Sigmoid colon (tissue), 6 donors: ENCODE measurements at regions not wholly inside any gene's neighbourhood (a gene's known extent, or its start where the extent isn't known, plus 50 kb on each side); places are given as distances from the start of the nearest gene placed in this dataset.

Experiments used
- DNase-seq: peaks from one replicate; pipeline ENCODE4 v3.0.0-alpha.2; 2019
- H3K27ac ChIP-seq, 4 donors: fragments of 200-600 bp; sonication (generic); one replicate each; pipeline ENCODE4 v1.5.1; 2016 to 2019; ENCODE audit warnings: mild to moderate bottlenecking in 1 of 4
- H3K27me3 ChIP-seq, 3 donors: fragments of 200-600 bp; sonication (generic); one replicate each; pipeline ENCODE4 v1.5.1; 2019; ENCODE audit warnings: mild to moderate bottlenecking in 1 of 3
- H3K36me3 ChIP-seq, 4 donors: fragments of 200-600 bp; sonication (generic); one replicate each; pipeline ENCODE4 v1.5.1; 2016 to 2019
- H3K4me1 ChIP-seq, 4 donors: fragments of 200-600 bp; sonication (generic); one replicate each; pipeline ENCODE4 v1.5.1; 2017 to 2019
- H3K4me3 ChIP-seq, 4 donors: fragments of 200-600 bp; sonication (generic); one replicate each; pipeline ENCODE4 v1.5.1; 2017 to 2019; ENCODE audit warnings: mild to moderate bottlenecking in 2 of 4, moderate library complexity in 1 of 4
- H3K9me3 ChIP-seq, 4 donors: fragments of 200-600 bp in 3 of 4; sonication (generic) in 3 of 4; one replicate each; pipeline versions ENCODE4 v1.5.1 to v1.6.1; 2013 to 2019
- EP300 ChIP-seq, 4 donors: sonication (generic); formaldehyde crosslinking; IDR thresholded peaks; one replicate each; pipeline ENCODE4 v1.6.1; 2017; ENCODE audit warnings: antibody characterized with exemption in 4 of 4
- POLR2A ChIP-seq, 2 donors: fragments of 450-650 bp; IDR thresholded peaks; one replicate each; pipeline ENCODE4 v1.6.1; 2016; ENCODE audit warnings: antibody characterized with exemption in 2 of 2, mild to moderate bottlenecking in 2 of 2, moderate library complexity in 2 of 2
- POLR2AphosphoS5 ChIP-seq, 4 donors: sonication (generic); formaldehyde crosslinking; IDR thresholded peaks; one replicate each; pipeline ENCODE4 v1.6.1; 2017; ENCODE audit warnings: antibody characterized with exemption in 4 of 4
- WGBS, 2 donors: extraction: QIAGEN DNeasy Blood & Tissue Kit; methylation state at CpG; one replicate each; pipeline ENCODE4 v1.1.7; 2013; 5-methylcytosine and 5-hydroxymethylcytosine counted together
- intact Hi-C: fragments of 100-400 bp; cut with DNase I; formaldehyde crosslinking; loops from one replicate; pipeline ENCODE4 v1.15.1; 2023
- TF ChIP-seq, protein P1 (sequence below), 4 experiments: fragments of 450-650 bp in 3 of 4; fragments of 200-600 bp in 1 of 4; IDR thresholded peaks; one replicate each; pipeline ENCODE4 v1.5.1; 2016 to 2019; ENCODE audit warnings: antibody characterized with exemption in 4 of 4, mild to moderate bottlenecking in 3 of 4, moderate library complexity in 2 of 4
- donor health status: healthy with polysubstance abuse.
- donor health status: healthy.

DNA sequence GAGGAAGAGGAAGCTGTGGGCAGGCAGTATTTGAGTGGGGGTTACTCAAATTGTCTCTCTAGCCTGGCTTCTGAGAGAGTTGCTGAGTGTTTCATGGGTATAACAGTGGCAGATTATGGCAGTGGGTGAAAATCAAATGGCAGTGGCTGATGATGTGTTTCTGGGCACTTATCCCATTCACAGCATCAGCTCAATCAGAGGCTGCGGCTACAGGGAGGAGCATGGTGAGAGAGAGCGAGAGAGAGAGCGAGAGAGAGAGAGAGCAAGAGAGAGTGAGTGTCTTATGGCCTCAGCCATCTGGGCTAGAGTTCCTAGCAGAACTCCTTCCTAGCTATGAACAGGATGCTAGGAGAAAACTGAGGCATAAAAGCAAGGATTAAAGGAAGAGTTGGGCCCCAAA is 178.9 kb downstream of the OLFM4 start:
- peaks cover 0 to 12% (median 0%) of the 10 kb centered on the region in 3 donors for H3K27me3 ChIP-seq
- no peak overlapping the region for H3K4me3 ChIP-seq
- 85 to 87% methylated on average over 3 of the region's 3 CpGs for WGBS, 2 donors
- no peaks in the 10 kb centered on the region for H3K9me3 ChIP-seq
- no peaks in the 10 kb centered on the region for H3K4me1 ChIP-seq
- H3K36me3 ChIP-seq, result no peaks in the 10 kb centered on the region
- H3K27ac ChIP-seq, result no peak overlapping the region
- no peak for TF ChIP-seq POLR2AphosphoS5 (IDR thresholded peaks at IDR 0.05)
- no peak for TF ChIP-seq POLR2A (IDR thresholded peaks at IDR 0.05)
- TF ChIP-seq, protein P1, sequence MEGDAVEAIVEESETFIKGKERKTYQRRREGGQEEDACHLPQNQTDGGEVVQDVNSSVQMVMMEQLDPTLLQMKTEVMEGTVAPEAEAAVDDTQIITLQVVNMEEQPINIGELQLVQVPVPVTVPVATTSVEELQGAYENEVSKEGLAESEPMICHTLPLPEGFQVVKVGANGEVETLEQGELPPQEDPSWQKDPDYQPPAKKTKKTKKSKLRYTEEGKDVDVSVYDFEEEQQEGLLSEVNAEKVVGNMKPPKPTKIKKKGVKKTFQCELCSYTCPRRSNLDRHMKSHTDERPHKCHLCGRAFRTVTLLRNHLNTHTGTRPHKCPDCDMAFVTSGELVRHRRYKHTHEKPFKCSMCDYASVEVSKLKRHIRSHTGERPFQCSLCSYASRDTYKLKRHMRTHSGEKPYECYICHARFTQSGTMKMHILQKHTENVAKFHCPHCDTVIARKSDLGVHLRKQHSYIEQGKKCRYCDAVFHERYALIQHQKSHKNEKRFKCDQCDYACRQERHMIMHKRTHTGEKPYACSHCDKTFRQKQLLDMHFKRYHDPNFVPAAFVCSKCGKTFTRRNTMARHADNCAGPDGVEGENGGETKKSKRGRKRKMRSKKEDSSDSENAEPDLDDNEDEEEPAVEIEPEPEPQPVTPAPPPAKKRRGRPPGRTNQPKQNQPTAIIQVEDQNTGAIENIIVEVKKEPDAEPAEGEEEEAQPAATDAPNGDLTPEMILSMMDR (IDR thresholded peaks at IDR 0.05), result no peak
- no peak for TF ChIP-seq EP300 (IDR thresholded peaks at IDR 0.05)
- intact Hi-C loops, result no loop called here
- no peak for DNase-seq

DNA sequence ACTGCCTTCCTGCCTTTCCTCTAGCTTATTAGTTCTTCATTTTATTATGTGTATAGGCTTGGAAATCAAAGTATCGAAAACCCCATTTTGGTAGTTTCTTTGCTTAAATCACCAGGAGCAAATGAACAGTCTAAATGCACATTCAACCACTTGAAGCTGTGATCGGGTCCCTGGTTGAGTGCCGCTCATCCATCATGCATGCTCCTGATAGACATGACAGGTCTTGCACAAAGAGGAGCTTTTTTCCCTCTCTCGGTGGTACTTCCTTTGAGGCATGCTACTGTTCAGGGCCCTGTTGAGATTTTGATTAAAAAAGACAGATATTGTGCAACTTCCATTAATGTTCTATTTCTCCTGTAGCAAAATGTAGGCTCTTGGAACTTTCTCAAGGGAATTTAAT is 185.8 kb downstream of the OLFM4 start:
- no peak for DNase-seq
- Histone ChIP-seq H3K27ac (no peak overlapping the region), H3K36me3 (no peaks in the 10 kb centered on the region), H3K9me3 (no peaks in the 10 kb centered on the region), H3K4me1 (no peaks in the 10 kb centered on the region), H3K4me3 (no peak overlapping the region), H3K27me3 (no peaks in the 10 kb centered on the region)
- intact Hi-C loops, result no loop called here
- 63 to 71% methylated on average over 4 of the region's 4 CpGs for WGBS, 2 donors
- TF ChIP-seq, protein P1 (IDR thresholded peaks at IDR 0.05), result no peak
- TF ChIP-seq POLR2A (IDR thresholded peaks at IDR 0.05) (no peak), POLR2AphosphoS5 (IDR thresholded peaks at IDR 0.05) (no peak), EP300 (IDR thresholded peaks at IDR 0.05) (no peak)

DNA sequence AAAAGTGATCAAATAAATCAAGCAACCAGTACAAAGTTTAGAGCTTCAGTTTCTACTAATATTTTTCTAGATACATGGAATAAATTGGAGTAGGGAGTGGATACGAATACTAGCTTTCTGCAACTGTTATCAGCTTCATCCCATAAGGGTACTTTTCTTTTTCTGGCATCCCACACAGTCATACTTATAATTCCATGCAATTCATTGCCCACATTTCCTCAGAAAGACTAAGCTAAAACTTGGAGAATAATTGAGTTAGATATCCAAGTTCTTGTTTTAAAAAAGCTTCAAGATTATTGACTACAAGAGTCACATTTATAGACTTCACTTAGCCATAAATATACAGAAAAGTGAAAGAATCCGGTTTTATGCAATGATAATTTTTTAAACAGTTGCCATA is 186.9 kb downstream of the OLFM4 start:
- no peaks in the 10 kb centered on the region for H3K36me3 ChIP-seq
- DNase-seq, result no peak
- H3K4me1 ChIP-seq, result no peaks in the 10 kb centered on the region
- intact Hi-C loops, result no loop called here
- H3K9me3 ChIP-seq, result no peaks in the 10 kb centered on the region
- no peaks in the 10 kb centered on the region for H3K27me3 ChIP-seq
- 55 to 71% methylated on average over 2 of the region's 2 CpGs for WGBS, 2 donors
- H3K4me3 ChIP-seq, result no peak overlapping the region
- no peak overlapping the region for H3K27ac ChIP-seq
- TF ChIP-seq EP300 (IDR thresholded peaks at IDR 0.05), result no peak
- TF ChIP-seq, protein P1 (IDR thresholded peaks at IDR 0.05), result no peak
- no peak for TF ChIP-seq POLR2A (IDR thresholded peaks at IDR 0.05)
- TF ChIP-seq POLR2AphosphoS5 (IDR thresholded peaks at IDR 0.05), result no peak

DNA sequence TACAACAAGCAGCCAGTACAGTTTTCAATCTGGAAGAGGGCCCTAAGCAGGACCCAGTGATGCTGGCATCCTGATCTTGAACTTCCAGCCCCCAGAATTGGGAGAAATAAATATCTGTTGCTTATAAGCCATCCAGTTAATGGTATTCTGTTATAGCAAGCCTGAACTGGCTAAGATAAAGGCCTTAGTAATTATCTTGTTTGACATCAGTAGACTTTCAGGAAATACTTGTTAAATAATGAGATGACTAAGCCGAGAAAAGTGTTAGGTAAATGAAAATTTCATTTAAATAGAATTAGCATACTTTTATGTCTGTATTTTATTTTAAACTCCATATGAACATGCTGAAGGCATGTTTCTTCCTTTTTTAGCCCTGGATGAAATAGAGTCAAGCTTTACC is 188.2 kb downstream of the OLFM4 start:
- Histone ChIP-seq H3K4me3 (no peak overlapping the region), H3K4me1 (no peaks in the 10 kb centered on the region), H3K36me3 (no peaks in the 10 kb centered on the region), H3K27ac (no peak overlapping the region), H3K9me3 (no peaks in the 10 kb centered on the region), H3K27me3 (no peaks in the 10 kb centered on the region)
- 40 to 48% methylated on average over 1 of the region's 1 CpG for WGBS, 2 donors
- intact Hi-C loops, result no loop called here
- TF ChIP-seq EP300 (IDR thresholded peaks at IDR 0.05), result no peak
- no peak for DNase-seq

DNA sequence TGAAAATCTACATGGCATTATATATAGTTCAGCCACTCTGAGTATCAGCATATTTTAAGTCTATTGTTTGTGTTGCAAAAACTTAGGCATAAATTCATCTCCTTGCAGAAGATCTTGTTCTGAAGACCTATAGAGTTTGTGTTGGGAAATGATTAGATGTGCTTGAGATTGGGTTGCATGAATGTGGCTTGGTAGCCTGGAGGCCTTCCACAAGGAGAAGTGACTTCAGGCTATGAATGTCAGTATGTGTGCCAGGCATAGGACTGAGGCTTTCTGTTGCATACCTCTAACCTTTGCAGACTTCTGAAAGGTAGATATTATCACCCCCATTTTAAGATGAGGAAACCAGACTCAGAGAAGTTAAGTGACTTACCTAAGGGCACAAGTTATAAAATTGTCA is 188.6 kb downstream of the OLFM4 start:
- no peaks in the 10 kb centered on the region for H3K4me1 ChIP-seq
- DNase-seq, result no peak
- TF ChIP-seq, protein P1 (IDR thresholded peaks at IDR 0.05), result no peak
- TF ChIP-seq EP300 (IDR thresholded peaks at IDR 0.05) (no peak), POLR2A (IDR thresholded peaks at IDR 0.05) (no peak), POLR2AphosphoS5 (IDR thresholded peaks at IDR 0.05) (no peak)
- H3K4me3 ChIP-seq, result no peak overlapping the region
- no peaks in the 10 kb centered on the region for H3K9me3 ChIP-seq
- intact Hi-C loops, result no loop called here
- H3K36me3 ChIP-seq, result no peaks in the 10 kb centered on the region
- no peaks in the 10 kb centered on the region for H3K27me3 ChIP-seq
- no peak overlapping the region for H3K27ac ChIP-seq
